Activated CD4-positive, CD25-positive, alpha-beta regulatory T cell treated with anti-CD3 and anti-CD28 coated beads, Interleukin-2, amount 50 U/mL, for 72 hours (primary cell): ENCODE measurements at regions not wholly inside any gene's neighbourhood (a gene's known extent, or its start where the extent isn't known, plus 50 kb on each side); places are given as distances from the start of the nearest gene placed in this dataset.

Experiments used
- DNase-seq: peaks from one replicate; pipeline ENCODE4 v3.0.0; 2021

GRCh38 chr3:127483902-127484591, 106.5 kb downstream of the TPRA1 start:
- DNase-seq, result no peak

- DNase-seq, result no peak
These were observed 107.4 kb downstream of the TPRA1 start for GRCh38 chr3:127483005-127483641.

GRCh38 chr3:127482216-127483004, 108.1 kb downstream of the TPRA1 start:
- no peak for DNase-seq

- no peak for DNase-seq
These were observed 110.2 kb downstream of the TPRA1 start for GRCh38 chr3:127480196-127480954.

- DNase-seq, result no peak
These were observed 111.1 kb downstream of the TPRA1 start for GRCh38 chr3:127479449-127479848.

- DNase-seq, result no peak
These were observed 111.6 kb downstream of the TPRA1 start for GRCh38 chr3:127478922-127479321.

- DNase-seq, result no peak
These were observed 113.1 kb downstream of the TPRA1 start for GRCh38 chr3:127477396-127477795.

GRCh38 chr3:127476936-127477335, 113.6 kb downstream of the TPRA1 start:
- DNase-seq, result no peak

- no peak for DNase-seq
These were observed 114.4 kb downstream of the TPRA1 start for GRCh38 chr3:127475975-127476705.

GRCh38 chr3:127475391-127475790, 115.1 kb downstream of the TPRA1 start:
- DNase-seq, result no peak

GRCh38 chr3:127473244-127474024, 117.1 kb downstream of the TPRA1 start:
- DNase-seq, result no peak

- no peak for DNase-seq
These were observed 118.0 kb downstream of the TPRA1 start for GRCh38 chr3:127472506-127472905.

- DNase-seq, result no peak
These were observed 119.4 kb downstream of the TPRA1 start for GRCh38 chr3:127471142-127471541.

- no peak for DNase-seq
These were observed 120.8 kb downstream of the TPRA1 start for GRCh38 chr3:127469760-127470159.

- no peak for DNase-seq
These were observed 123.1 kb downstream of the TPRA1 start for GRCh38 chr3:127467391-127467790.

GRCh38 chr3:127464642-127465041, 125.9 kb downstream of the TPRA1 start:
- no peak for DNase-seq

- no peak for DNase-seq
These were observed 128.3 kb downstream of the TPRA1 start for GRCh38 chr3:127462111-127462655.

GRCh38 chr3:127461286-127461910, 129.1 kb downstream of the TPRA1 start:
- DNase-seq, result no peak

GRCh38 chr3:127459891-127460290, 130.6 kb downstream of the TPRA1 start:
- DNase-seq, result no peak

- DNase-seq, result no peak
These were observed 131.6 kb downstream of the TPRA1 start for GRCh38 chr3:127458696-127459604.
